ENCODE measurements at regions not wholly inside any gene's neighbourhood (a gene's known extent, or its start where the extent isn't known, plus 50 kb on each side); places are given as distances from the start of the nearest gene placed in this dataset.

DNA sequence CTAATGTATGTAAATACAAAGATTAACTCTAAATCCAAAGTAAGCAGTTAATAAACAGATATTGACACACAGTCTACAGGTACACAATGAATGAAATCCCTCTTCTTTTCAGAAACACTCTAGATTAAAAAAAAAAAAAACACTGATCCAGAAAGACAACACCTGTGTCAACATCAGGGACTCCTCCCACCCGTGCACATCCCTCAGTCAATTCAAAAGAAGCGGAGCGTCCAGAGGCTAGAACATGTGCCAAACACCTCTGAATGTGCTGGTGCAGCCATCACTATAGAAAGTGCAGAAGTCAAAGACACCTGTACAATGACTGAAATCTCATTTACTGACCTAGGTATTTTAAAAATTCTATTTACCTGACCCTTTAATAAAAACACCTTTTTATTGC lies 622.6 kb upstream of the ID2 start:
- TF ChIP-seq, protein P1, sequence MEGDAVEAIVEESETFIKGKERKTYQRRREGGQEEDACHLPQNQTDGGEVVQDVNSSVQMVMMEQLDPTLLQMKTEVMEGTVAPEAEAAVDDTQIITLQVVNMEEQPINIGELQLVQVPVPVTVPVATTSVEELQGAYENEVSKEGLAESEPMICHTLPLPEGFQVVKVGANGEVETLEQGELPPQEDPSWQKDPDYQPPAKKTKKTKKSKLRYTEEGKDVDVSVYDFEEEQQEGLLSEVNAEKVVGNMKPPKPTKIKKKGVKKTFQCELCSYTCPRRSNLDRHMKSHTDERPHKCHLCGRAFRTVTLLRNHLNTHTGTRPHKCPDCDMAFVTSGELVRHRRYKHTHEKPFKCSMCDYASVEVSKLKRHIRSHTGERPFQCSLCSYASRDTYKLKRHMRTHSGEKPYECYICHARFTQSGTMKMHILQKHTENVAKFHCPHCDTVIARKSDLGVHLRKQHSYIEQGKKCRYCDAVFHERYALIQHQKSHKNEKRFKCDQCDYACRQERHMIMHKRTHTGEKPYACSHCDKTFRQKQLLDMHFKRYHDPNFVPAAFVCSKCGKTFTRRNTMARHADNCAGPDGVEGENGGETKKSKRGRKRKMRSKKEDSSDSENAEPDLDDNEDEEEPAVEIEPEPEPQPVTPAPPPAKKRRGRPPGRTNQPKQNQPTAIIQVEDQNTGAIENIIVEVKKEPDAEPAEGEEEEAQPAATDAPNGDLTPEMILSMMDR (IDR thresholded peaks at IDR 0.05; ENCODE audit: low read depth, low read length), result no peak
- no peak for TF ChIP-seq POLR2A (IDR thresholded peaks at IDR 0.05; ENCODE audit: extremely low read depth, insufficient read length)

All from NB4 (cell line).